Activated CD4-positive, alpha-beta T cell treated with anti-CD3 and anti-CD28 coated beads, Interleukin-2, amount 50 U/mL, for 16 hours (primary cell): ENCODE measurements at regions not wholly inside any gene's neighbourhood (a gene's known extent, or its start where the extent isn't known, plus 50 kb on each side); places are given as distances from the start of the nearest gene placed in this dataset.
"Not testable (repeated sequence)": the region's sequence is repeated elsewhere in the genome, so short reads cannot be mapped to it uniquely, and the experiment has no call there.

Experiments
- DNase-seq: peaks from one replicate; pipeline ENCODE4 v3.0.0-alpha.2; 2020

GRCh38 chrX:46218373-46218772 lies 326.8 kb downstream of the ZNF674 start:
- no peak for DNase-seq

DNA sequence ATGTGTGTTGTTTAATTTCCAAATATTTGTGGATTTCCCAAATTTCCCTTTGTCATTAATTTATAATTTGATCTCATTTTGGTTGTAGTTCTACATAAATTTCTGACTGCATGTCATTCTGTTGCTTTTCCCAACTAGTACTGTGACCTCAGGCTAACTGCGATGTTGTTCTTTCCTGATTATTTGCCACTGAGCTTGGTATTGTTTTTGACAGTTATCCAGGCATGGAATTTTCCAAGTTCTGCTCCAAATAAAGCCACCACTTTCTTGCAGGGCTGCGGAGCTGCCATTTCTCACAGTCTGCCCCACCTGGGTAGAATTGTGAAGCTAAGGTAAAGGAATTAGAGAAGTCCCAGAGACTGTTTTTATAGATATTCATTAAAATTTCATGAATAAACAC lies 328.8 kb downstream of the ZNF674 start:
- DNase-seq = no peak

- DNase-seq = no peak
These were observed 334.1 kb downstream of the ZNF674 start for GRCh38 chrX:46211079-46211478.

- DNase-seq = no peak
These were observed 335.5 kb downstream of the ZNF674 start for GRCh38 chrX:46209768-46210167.

GRCh38 chrX:46209037-46209436 lies 336.2 kb downstream of the ZNF674 start:
- no peak for DNase-seq

DNA sequence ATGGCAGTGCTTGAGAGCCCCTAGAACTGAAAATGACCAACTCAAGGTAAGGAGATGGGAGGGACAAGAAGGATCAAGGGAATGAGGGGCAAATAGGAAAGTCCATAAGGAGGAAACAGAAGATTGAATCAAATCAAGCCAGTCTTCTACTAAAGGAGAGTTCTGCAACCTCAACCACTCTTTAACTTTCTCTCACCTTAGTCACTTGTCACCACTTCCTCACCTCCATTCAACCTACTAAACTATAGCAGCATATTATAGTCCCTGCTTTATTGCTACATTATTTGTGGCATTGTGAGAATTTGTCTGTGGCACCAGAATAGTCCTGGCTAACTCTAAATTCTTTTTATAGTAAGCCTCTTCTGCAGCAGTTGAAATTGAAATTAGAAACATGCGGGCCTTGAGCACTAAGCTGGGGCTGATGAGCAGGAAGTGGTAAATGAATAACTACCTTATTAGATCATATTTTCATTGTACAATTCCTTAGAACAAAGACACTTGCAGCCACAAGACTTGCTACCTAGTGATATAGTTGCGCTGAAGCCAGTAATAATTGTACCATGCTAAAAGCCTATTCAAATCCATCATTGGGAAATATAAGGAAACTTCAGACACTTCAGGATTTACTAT lies 336.9 kb downstream of the ZNF674 start:
- no peak for DNase-seq

GRCh38 chrX:46204721-46205422 lies 340.3 kb downstream of the ZNF674 start:
- no peak for DNase-seq

- no peak for DNase-seq
These were observed 342.3 kb downstream of the ZNF674 start for GRCh38 chrX:46202733-46203514.

DNA sequence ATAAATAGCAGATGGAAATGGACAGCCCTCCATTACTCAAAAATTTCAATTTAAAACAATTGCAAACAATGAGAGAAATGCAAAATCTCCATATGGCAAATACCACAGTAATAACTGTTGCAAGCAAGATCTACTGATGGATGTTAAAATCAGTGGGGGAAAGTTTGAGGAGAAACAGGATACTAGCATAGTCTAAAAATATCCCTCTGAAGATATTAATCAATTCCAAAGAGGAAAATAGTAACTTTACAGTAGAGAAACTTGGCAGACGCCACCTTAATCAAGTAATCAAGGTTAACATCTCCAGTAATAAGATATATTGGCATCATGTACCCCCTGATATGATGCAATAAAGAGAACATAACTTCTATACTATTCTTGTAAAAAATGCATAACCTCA lies 344.8 kb downstream of the ZNF674 start:
- no peak for DNase-seq

DNA sequence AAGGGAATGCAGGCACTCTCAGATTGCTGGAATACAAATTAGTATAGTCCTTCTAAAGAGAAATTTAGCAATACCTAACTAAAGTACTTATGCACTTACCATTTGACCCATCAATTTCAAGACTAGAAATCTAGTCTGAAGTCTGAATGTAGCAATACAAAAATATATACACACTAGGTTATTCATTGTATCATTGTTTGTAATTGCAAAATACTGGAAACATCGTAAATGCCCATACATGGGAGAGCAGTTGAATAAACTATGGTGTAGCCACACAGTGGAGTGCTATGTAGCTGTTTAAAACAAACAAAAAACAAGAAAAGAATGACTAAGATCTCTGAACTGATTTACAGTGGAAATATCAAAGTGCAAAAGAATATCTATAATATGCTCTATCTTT lies 346.4 kb downstream of the ZNF674 start:
- no peak for DNase-seq

DNA sequence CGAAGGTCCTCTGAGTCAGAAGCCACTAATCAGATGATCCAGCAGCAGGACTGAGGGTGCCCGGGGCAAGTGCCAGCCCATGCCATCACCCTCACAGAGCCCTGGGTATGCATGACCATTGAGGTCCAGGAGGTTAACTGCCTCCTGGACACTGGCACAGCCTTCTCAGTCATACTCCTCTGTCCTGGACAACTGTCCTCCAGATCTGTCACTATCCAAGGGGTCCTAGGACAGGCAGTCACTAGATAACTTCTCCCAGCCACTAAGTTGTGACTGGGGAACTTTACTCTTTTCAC lies 358.5 kb downstream of the ZNF674 start:
- not testable (repeated sequence) for DNase-seq

GRCh38 chrX:46185923-46186810 lies 359.1 kb downstream of the ZNF674 start:
- DNase-seq = no peak

DNA sequence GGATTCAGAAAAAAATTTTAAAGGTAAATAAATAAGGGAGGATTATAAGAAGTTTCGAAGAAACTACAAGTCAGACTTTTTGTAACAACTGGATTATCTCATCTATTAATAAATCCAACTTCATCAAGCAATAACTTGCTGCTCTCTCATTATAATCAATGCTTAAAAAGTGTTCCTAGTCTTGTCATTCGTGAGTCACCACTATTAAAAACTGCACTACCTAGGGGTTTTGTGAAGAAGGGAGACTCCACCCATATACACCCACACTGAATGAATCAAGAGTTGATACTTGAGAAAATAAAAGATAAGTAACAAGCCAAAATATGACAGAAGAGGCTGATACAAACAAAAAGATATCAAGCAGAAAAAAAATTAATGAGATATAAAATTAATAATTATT lies 360.5 kb downstream of the ZNF674 start:
- DNase-seq = no peak

DNA sequence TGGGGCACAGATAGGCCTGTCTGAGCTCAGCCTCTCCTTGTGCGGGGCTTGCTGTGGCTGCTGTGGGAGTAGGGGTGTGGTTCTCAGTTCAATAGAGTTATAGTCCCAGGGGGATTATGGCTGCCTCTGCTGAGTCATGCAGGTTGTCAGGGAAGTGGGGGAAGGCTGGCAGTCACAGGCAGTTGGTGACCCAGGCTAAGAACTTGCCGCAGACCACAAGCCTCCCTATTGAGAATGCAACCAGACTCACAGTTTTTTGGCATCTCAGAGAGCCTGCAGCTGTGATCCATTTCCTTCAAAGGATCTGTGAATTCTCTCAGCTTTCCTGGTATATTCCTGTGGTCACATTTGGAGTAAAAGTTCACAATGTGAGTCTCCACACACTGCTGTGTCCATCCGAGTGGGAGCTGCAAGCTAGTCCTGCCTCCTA lies 364.9 kb downstream of the ZNF674 start:
- no peak for DNase-seq

GRCh38 chrX:46179748-46180147 lies 365.5 kb downstream of the ZNF674 start:
- DNase-seq = no peak

- no peak for DNase-seq
These were observed 366.5 kb downstream of the ZNF674 start for GRCh38 chrX:46178763-46179162.

- DNase-seq = no peak
These were observed 372.1 kb downstream of the ZNF674 start for GRCh38 chrX:46173159-46173558.

- DNase-seq = not testable (repeated sequence)
These were observed 373.8 kb downstream of the ZNF674 start for GRCh38 chrX:46171457-46171856.

- no peak for DNase-seq
These were observed 375.4 kb downstream of the ZNF674 start for GRCh38 chrX:46169808-46170207.

- no peak for DNase-seq
These were observed 377.0 kb downstream of the ZNF674 start for GRCh38 chrX:46168254-46168653.

DNA sequence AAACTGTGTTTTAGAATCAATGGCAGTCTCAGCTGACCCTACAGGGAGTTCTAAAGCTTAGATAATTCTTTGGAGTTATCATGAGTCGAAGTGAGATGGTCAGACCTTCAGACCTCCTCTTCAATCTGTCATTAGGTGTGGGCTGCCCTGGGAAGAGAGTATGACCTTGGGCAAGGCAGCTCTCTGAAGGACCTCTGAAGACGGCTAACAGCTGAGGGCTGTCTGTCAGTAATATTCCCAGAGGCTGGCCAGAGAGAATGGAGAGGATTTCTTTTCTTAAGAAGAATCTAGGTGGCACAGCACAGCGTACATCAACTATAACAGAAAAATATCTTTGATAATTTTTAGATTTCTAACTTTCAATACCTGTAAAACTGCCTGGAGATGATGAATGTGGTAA lies 379.4 kb downstream of the ZNF674 start:
- DNase-seq = no peak

DNA sequence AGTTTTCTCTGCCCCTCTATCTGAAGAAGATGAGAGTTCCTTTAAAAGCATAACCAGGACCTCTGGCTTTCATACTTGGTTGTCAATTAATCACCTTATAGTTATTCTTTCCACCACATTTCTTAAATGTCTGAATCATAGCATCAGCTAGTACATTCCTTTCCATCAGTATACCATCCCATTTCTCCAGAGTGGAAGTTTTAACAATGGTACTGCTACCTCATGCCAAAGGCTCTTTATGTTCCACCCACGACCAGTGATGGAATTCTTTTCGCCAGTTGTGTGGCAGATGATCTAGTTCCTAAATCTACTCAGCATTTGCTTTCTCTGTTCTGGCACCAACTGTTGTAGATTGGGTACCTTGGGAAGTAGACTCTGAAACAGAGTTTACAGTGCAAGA lies 379.8 kb downstream of the ZNF674 start:
- no peak for DNase-seq

- no peak for DNase-seq
These were observed 392.5 kb downstream of the ZNF674 start for GRCh38 chrX:46152756-46153155.
